Astrocyte of the spinal cord (primary cell): ENCODE measurements at regions not wholly inside any gene's neighbourhood (a gene's known extent, or its start where the extent isn't known, plus 50 kb on each side); places are given as distances from the start of the nearest gene placed in this dataset.

Experiments
- DNase-seq: peaks from one replicate; pipeline ENCODE4 v3.0.0; 2011; ENCODE audit warnings: low read depth, low spot score
- H3K4me3 ChIP-seq: 2 replicates; pipeline ENCODE4 v1.5.1; 2011; ENCODE audit warnings: low read depth, mild to moderate bottlenecking, low read length, moderate library complexity
- in situ Hi-C: cut with HindIII; loops from 2 replicates; pipeline ENCODE4 v1.10.0; 2017; ENCODE audit warnings: low sequenced_read_pairs
- TF ChIP-seq, protein P1 (sequence below): IDR thresholded peaks from 2 replicates; pipeline ENCODE4 v1.5.1; 2012; ENCODE audit warnings: low read depth, mild to moderate bottlenecking, low read length, inconsistent platforms

DNA sequence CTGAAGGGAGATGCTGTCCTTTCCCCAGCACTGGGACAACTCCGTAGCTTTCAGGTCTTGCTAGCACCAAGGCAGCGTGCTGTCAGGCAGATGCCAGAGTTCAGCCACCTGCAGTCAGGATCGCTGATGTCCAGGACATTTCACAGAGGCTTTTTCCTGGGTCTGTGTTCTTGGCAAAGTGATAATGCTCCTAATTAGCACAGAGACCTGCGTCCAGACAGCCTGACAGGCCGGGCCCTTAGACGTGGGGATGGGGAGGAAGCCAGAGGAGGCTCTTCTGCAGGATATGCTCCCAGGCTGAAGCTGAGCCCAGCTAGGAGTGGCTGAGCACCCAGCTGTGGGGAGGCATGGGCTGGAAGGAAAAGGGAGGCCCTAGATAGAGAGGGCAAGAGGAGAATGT, 82.5 kb upstream of the TBX20 start:
- H3K4me3 ChIP-seq, result no peak overlapping the region
- TF ChIP-seq, protein P1, sequence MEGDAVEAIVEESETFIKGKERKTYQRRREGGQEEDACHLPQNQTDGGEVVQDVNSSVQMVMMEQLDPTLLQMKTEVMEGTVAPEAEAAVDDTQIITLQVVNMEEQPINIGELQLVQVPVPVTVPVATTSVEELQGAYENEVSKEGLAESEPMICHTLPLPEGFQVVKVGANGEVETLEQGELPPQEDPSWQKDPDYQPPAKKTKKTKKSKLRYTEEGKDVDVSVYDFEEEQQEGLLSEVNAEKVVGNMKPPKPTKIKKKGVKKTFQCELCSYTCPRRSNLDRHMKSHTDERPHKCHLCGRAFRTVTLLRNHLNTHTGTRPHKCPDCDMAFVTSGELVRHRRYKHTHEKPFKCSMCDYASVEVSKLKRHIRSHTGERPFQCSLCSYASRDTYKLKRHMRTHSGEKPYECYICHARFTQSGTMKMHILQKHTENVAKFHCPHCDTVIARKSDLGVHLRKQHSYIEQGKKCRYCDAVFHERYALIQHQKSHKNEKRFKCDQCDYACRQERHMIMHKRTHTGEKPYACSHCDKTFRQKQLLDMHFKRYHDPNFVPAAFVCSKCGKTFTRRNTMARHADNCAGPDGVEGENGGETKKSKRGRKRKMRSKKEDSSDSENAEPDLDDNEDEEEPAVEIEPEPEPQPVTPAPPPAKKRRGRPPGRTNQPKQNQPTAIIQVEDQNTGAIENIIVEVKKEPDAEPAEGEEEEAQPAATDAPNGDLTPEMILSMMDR, result no peak
- in situ Hi-C loops, result no loop called here
- no peak for DNase-seq

DNA sequence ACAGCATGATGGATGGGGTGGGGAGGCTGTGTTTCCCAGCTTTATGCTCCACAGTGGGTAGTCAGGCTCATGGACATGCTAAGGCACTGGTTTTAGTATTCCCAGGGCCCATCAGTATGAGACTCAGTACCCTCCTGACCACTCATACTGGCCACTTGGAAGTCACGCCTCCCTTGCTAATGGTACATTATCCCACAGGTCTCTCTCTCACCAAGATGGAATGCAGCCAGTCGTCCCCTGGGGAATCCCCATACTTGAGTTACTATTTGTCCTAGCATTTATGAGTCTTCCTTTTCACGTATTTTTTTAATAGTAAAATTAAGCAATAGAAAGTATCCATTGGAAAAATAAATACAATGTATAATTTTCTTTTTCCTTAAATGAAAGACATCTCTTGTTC, 80.6 kb upstream of the TBX20 start:
- TF ChIP-seq, protein P1, result no peak
- no peak for DNase-seq
- no peak overlapping the region for H3K4me3 ChIP-seq
- in situ Hi-C loops, result no loop called here

DNA sequence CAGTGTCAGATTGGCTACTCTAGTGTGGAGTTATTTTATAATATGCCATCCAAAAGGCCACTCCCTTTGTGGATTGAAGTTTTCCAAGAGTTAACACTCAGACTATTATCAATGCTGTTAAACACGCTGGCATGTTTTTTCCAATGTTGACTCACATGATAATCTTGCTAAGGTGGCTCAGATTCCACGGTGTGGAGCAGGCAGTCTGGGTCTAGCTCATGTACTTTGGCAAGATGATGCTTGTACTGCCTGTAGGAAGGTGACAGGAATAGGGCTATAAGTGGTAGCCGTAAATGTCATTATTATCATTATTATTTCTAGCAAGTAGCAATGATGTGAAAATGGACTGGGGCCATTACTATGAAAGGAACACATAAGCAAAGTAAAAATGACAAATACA, 79.4 kb upstream of the TBX20 start:
- DNase-seq, result no peak
- in situ Hi-C loops, result no loop called here
- H3K4me3 ChIP-seq, result no peak overlapping the region
- TF ChIP-seq, protein P1, result no peak

DNA sequence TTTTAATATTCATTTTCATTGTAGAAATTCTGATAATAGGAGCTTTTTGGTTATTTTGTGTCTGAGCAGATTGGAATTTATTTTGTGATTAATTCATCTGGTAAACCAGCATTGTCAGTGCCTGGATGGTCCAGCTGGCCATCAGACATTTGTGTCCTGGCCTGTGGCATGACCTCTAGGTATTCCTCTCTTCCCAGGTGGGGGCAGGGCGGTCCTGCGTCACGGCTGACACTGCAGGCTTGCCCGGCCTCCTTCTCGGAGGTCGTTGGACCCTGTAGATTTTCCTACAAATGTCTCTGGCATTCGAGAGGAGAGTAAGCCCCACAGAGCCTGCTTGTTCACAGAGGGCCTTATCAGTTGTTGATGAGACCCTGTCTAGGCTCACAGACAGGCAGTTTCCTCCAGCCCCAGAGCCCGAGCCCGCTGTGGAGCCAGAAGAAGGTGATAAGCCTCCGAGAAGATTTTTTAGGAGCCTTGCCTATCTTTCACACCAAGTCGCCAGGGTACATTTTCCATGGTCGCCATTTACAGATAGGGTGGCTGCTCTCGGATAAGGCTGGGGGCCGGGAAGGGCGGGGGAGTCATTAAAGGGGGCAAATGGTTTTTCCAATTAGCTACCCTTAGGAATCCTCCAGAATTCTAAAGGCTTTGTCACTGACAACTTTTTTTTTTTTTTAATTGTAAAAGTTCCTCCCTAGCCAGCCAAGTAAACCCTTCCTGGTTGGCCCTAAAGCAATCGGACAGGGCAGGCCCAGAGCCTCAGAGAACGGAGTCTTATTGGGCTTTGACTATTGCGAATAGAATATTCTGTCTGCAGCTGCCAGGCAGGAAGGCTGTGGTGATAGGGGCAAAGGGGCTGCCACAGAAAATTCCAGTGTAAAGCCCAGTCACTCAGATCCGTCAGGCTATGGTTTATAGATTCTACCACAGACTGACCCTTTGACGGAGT, 78.1 kb upstream of the TBX20 start:
- TF ChIP-seq, protein P1, result no peak
- no peak for DNase-seq
- in situ Hi-C loops, result no loop called here
- H3K4me3 ChIP-seq, result no peak overlapping the region

DNA sequence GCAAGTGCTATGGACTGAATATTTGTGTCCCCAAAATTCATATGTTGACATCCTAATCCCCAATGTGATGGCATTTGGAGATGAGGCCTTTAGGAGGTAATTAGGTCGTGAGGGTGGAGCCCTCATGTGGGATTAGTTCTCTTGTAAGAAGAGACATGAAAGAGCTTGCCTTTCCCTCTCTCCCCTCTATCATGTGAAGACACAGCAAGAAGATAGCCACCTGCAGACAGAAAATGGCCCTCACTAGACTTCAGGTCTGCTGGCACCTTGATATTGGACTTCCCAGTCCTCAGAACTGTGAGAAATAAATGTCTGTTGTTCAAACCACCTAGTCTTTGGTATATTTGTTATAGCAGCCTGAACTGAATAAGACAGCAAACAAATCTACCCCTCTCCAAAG, 75.1 kb upstream of the TBX20 start:
- in situ Hi-C loops, result no loop called here
- TF ChIP-seq, protein P1, result no peak
- no peak overlapping the region for H3K4me3 ChIP-seq
- no peak for DNase-seq

DNA sequence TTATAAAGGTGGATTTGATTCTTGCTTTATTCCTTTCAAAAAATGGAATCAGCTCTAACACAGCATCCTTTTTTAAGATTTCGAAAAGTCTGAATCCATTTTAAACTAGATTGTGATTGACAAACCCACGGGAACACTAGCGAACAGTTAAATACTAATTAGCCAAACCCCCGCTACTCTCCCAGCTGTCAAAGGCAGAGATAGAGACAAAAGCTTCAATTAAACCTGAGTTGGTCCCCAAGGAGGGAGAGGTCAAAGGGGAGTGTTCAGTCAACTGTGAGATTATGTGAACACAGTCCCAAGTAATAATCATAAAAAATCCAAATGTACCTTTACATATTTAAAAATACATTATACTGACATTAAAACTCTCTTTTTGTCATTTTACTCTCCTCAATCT, 65.7 kb upstream of the TBX20 start:
- H3K4me3 ChIP-seq, result no peak overlapping the region
- TF ChIP-seq, protein P1, result no peak
- in situ Hi-C loops, result no loop called here
- DNase-seq, result no peak
